Urinary bladder (tissue), 3 donors: ENCODE measurements at regions not wholly inside any gene's neighbourhood (a gene's known extent, or its start where the extent isn't known, plus 50 kb on each side); places are given as distances from the start of the nearest gene placed in this dataset.

Experiments
- DNase-seq: peaks from one replicate; pipeline ENCODE4 v3.0.0-alpha.2; 2015; ENCODE audit errors: extremely low spot score
- H3K27ac ChIP-seq: one replicate; pipeline ENCODE4 v1.5.1; 2013; ENCODE audit warnings: low read depth, mild to moderate bottlenecking, moderate library complexity
- H3K36me3 ChIP-seq: one replicate; pipeline ENCODE4 v1.6.1; 2013; ENCODE audit warnings: mild to moderate bottlenecking, moderate library complexity; ENCODE audit not compliant: insufficient read depth
- H3K4me1 ChIP-seq: one replicate; pipeline ENCODE4 v1.6.1; 2013; ENCODE audit warnings: mild to moderate bottlenecking, moderate library complexity; ENCODE audit not compliant: insufficient read depth
- H3K4me3 ChIP-seq: one replicate; pipeline ENCODE4 v1.5.1; 2013; ENCODE audit warnings: low read depth, low read length
- WGBS: extraction: QIAGEN DNeasy Blood & Tissue Kit; methylation state at CpG from one replicate; pipeline ENCODE4 v1.1.7; 2013; 5-methylcytosine and 5-hydroxymethylcytosine counted together
- donor health status: healthy with polysubstance abuse.
- donor health status: healthy.

- Histone ChIP-seq H3K4me3 (no peak overlapping the region), H3K27ac (no peak overlapping the region), H3K36me3 (no peaks in the 10 kb centered on the region), H3K4me1 (no peaks in the 10 kb centered on the region)
- DNase-seq, result no peak
- WGBS, result 69% methylated on average over 4 of the region's 4 CpGs
Measured at GRCh38 chr4:18934197-18934596, 912.6 kb upstream of the LCORL start.

- no peak overlapping the region for H3K4me3 ChIP-seq
- 64% methylated on average over 1 of the region's 1 CpG for WGBS
Measured at GRCh38 chr4:18932730-18933339, 911.3 kb upstream of the LCORL start.

GRCh38 chr4:18931643-18932377 is 910.3 kb upstream of the LCORL start:
- 89% methylated on average over 1 of the region's 1 CpG for WGBS
- H3K36me3 ChIP-seq, result no peaks in the 10 kb centered on the region
- no peak for DNase-seq
- H3K27ac ChIP-seq, result no peak overlapping the region
- no peaks in the 10 kb centered on the region for H3K4me1 ChIP-seq
- H3K4me3 ChIP-seq, result no peak overlapping the region

More at GRCh38 chr4:18932730-18933339, 911.3 kb upstream of the LCORL start:
- Histone ChIP-seq H3K36me3 (no peaks in the 10 kb centered on the region), H3K4me1 (no peaks in the 10 kb centered on the region), H3K27ac (no peak overlapping the region)
- DNase-seq, result no peak

- WGBS, result 88% methylated on average over 6 of the region's 6 CpGs
- Histone ChIP-seq H3K27ac (no peak overlapping the region), H3K4me3 (no peak overlapping the region), H3K36me3 (no peaks in the 10 kb centered on the region), H3K4me1 (no peaks in the 10 kb centered on the region)
- DNase-seq, result no peak
Measured at GRCh38 chr4:18930487-18930886, 908.9 kb upstream of the LCORL start.

- Histone ChIP-seq H3K36me3 (no peaks in the 10 kb centered on the region), H3K4me3 (no peak overlapping the region), H3K4me1 (no peaks in the 10 kb centered on the region), H3K27ac (no peak overlapping the region)
- 29% methylated on average over 1 of the region's 1 CpG for WGBS
- no peak for DNase-seq
Measured at GRCh38 chr4:18923496-18924161, 902.1 kb upstream of the LCORL start.

GRCh38 chr4:18917689-18918088 is 896.1 kb upstream of the LCORL start:
- no peaks in the 10 kb centered on the region for H3K36me3 ChIP-seq
- DNase-seq, result no peak
- no peak overlapping the region for H3K4me3 ChIP-seq

GRCh38 chr4:18914182-18914581 is 892.6 kb upstream of the LCORL start:
- Histone ChIP-seq H3K36me3 (no peaks in the 10 kb centered on the region), H3K4me1 (no peaks in the 10 kb centered on the region), H3K27ac (no peak overlapping the region), H3K4me3 (no peak overlapping the region)
- no peak for DNase-seq
- 94% methylated on average over 1 of the region's 1 CpG for whole genome bisulfite sequencing

More at GRCh38 chr4:18917689-18918088, 896.1 kb upstream of the LCORL start:
- Histone ChIP-seq H3K4me1 (no peaks in the 10 kb centered on the region), H3K27ac (no peak overlapping the region)

GRCh38 chr4:18894928-18895327 is 873.4 kb upstream of the LCORL start:
- no peak overlapping the region for H3K27ac ChIP-seq
- WGBS, result 90% methylated on average over 2 of the region's 2 CpGs
- H3K4me1 ChIP-seq, result no peaks in the 10 kb centered on the region
- no peak overlapping the region for H3K4me3 ChIP-seq
- no peaks in the 10 kb centered on the region for H3K36me3 ChIP-seq
- no peak for DNase-seq

- Histone ChIP-seq H3K4me1 (no peaks in the 10 kb centered on the region), H3K36me3 (no peaks in the 10 kb centered on the region), H3K4me3 (no peak overlapping the region), H3K27ac (no peak overlapping the region)
- 56% methylated on average over 3 of the region's 3 CpGs for WGBS
- DNase-seq, result no peak
Measured at GRCh38 chr4:18882468-18882867, 860.9 kb upstream of the LCORL start.

- H3K4me3 ChIP-seq, result no peak overlapping the region
- no peaks in the 10 kb centered on the region for H3K4me1 ChIP-seq
- 50% methylated on average over 1 of the region's 1 CpG for WGBS
- H3K36me3 ChIP-seq, result no peaks in the 10 kb centered on the region
- no peak overlapping the region for H3K27ac ChIP-seq
- DNase-seq, result no peak
Measured at GRCh38 chr4:18881556-18881955, 860.0 kb upstream of the LCORL start.

GRCh38 chr4:18880871-18881270 is 859.3 kb upstream of the LCORL start:
- Histone ChIP-seq H3K27ac (no peak overlapping the region), H3K4me1 (no peaks in the 10 kb centered on the region), H3K4me3 (no peak overlapping the region), H3K36me3 (no peaks in the 10 kb centered on the region)
- no peak for DNase-seq
- WGBS, result 10% methylated on average over 2 of the region's 2 CpGs

GRCh38 chr4:18878561-18878960 is 857.0 kb upstream of the LCORL start:
- Histone ChIP-seq H3K4me1 (no peaks in the 10 kb centered on the region), H3K36me3 (no peaks in the 10 kb centered on the region), H3K4me3 (no peak overlapping the region), H3K27ac (no peak overlapping the region)
- no peak for DNase-seq
- 17% methylated on average over 1 of the region's 1 CpG for WGBS

GRCh38 chr4:18869166-18869565 is 847.6 kb upstream of the LCORL start:
- H3K27ac ChIP-seq, result no peak overlapping the region
- no peak for DNase-seq
- WGBS, result 29% methylated on average over 1 of the region's 1 CpG

More at GRCh38 chr4:18869166-18869565, 847.6 kb upstream of the LCORL start:
- no peaks in the 10 kb centered on the region for H3K36me3 ChIP-seq
- H3K4me1 ChIP-seq, result no peaks in the 10 kb centered on the region
- no peak overlapping the region for H3K4me3 ChIP-seq
